Fibroblast of mammary gland (primary cell): ENCODE measurements at regions not wholly inside any gene's neighbourhood (a gene's known extent, or its start where the extent isn't known, plus 50 kb on each side); places are given as distances from the start of the nearest gene placed in this dataset.

Experiments
- DNase-seq: peaks from one replicate; pipeline ENCODE4 v3.0.0-alpha.2; 2010; ENCODE audit warnings: low read depth
- H3K4me3 ChIP-seq: 2 replicates; pipeline ENCODE4 v1.5.1; 2011; ENCODE audit warnings: low read depth, mild to moderate bottlenecking, low read length, moderate library complexity; ENCODE audit not compliant: control insufficient read depth
- TF ChIP-seq, protein P1 (sequence below): conservative IDR thresholded peaks from 2 replicates; pipeline ENCODE4 v1.5.1; 2011; ENCODE audit warnings: low read depth, low read length, inconsistent platforms; ENCODE audit not compliant: control insufficient read depth, insufficient read depth

DNA sequence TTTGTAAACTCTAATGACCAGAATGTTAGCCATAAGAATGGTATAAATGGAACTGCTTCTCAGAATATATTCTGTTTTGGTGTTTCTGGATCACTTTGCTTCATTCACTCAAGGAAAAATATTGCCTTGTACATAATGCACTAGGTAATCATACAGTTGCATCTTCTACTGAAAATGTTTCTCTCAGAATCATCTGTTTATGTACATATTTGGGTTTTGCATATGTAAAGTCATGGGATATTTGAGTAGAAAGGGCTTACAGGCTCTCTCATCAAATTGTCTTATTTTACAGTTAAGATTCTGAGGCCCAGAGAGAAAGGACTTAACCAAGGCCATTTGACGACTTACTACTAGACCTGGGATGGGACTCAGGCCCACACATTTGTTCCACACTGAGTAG, 97.8 kb upstream of the PALM2AKAP2 start:
- TF ChIP-seq, protein P1, sequence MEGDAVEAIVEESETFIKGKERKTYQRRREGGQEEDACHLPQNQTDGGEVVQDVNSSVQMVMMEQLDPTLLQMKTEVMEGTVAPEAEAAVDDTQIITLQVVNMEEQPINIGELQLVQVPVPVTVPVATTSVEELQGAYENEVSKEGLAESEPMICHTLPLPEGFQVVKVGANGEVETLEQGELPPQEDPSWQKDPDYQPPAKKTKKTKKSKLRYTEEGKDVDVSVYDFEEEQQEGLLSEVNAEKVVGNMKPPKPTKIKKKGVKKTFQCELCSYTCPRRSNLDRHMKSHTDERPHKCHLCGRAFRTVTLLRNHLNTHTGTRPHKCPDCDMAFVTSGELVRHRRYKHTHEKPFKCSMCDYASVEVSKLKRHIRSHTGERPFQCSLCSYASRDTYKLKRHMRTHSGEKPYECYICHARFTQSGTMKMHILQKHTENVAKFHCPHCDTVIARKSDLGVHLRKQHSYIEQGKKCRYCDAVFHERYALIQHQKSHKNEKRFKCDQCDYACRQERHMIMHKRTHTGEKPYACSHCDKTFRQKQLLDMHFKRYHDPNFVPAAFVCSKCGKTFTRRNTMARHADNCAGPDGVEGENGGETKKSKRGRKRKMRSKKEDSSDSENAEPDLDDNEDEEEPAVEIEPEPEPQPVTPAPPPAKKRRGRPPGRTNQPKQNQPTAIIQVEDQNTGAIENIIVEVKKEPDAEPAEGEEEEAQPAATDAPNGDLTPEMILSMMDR: no peak
- DNase-seq: no peak
- H3K4me3 ChIP-seq: no peak overlapping the region

GRCh38 chr9:109683521-109683920, 96.5 kb upstream of the PALM2AKAP2 start:
- TF ChIP-seq, protein P1: no peak
- DNase-seq: peak; percentile 69
- no peak overlapping the region for H3K4me3 ChIP-seq

DNA sequence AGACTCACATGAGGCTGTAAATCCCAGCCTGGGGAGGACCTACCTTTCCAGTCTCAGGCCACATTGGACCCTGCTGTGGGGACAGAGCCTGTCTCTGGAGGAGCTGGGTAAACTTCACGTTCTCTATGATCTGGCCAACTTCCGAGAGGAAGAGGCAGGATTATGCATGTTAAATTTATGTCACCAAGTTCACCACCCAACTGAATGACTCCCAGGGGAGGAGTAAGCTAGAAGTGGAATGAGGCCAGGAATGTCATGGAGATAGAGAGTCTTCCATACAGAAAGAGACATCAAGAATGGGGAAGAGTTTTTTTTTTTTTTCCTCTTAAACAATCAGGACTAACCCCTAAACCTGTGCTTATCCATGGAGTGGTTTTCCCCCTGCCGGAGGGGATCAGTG, 90.3 kb upstream of the PALM2AKAP2 start:
- TF ChIP-seq, protein P1: no peak
- H3K4me3 ChIP-seq: no peak overlapping the region
- no peak for DNase-seq

GRCh38 chr9:109699019-109699418, 81.0 kb upstream of the PALM2AKAP2 start:
- no peak overlapping the region for H3K4me3 ChIP-seq
- TF ChIP-seq, protein P1: no peak
- DNase-seq: peak; percentile 12

- TF ChIP-seq, protein P1: no peak
- DNase-seq: no peak
- H3K4me3 ChIP-seq: no peak overlapping the region
Observed at GRCh38 chr9:109704546-109704945, 75.5 kb upstream of the PALM2AKAP2 start.

DNA sequence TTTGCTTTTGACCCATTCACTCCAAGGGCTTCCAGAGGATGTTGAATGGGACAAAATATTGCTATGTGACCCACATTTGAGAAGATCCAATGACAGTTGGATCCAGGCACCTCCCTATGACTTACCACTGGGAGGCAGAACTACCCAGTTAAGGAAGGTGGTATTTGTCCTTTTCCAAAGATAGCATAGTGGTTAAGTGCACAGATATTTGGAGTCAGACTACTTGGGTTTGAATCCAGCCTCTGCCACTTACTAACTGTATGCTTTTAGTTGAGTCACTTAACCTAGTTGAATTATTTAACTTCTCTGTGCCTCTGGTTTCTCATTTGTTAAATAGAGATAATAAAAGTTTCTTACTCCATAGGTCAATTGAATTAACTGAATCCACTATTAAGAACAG, 74.5 kb upstream of the PALM2AKAP2 start:
- no peak overlapping the region for H3K4me3 ChIP-seq
- TF ChIP-seq, protein P1: peak; percentile 24
- DNase-seq: peak; percentile 72

GRCh38 chr9:109707355-109707754, 72.6 kb upstream of the PALM2AKAP2 start:
- TF ChIP-seq, protein P1: no peak
- no peak overlapping the region for H3K4me3 ChIP-seq
- DNase-seq: no peak
